A673 (cell line): ENCODE measurements at regions not wholly inside any gene's neighbourhood (a gene's known extent, or its start where the extent isn't known, plus 50 kb on each side); places are given as distances from the start of the nearest gene placed in this dataset.

ENCODE experiments used
- BruUV-seq: library from RNA; stranded (reverse); fragments of 400-500 nt; replicated peaks from 2 replicates; lab custom pipeline; 2021; lab: Mats Ljungman, UMichigan
- CTCF ChIA-PET: fragments of 300-600 bp; sonication (Branson Sonifier 250); formaldehyde crosslinking; loops from one replicate; lab custom pipeline; 2022; ENCODE audit warnings: antibody characterized with exemption; lab: Charles Lee
- POLR2A ChIA-PET: fragments of 300-600 bp; sonication (Branson Sonifier 250); formaldehyde crosslinking; loops from one replicate; lab custom pipeline; 2022; ENCODE audit warnings: antibody characterized with exemption; ENCODE audit not compliant: low non-redundant PET; lab: Charles Lee
- DNase-seq: peaks from one replicate; pipeline ENCODE4 v3.0.0-alpha.2; 2015; ENCODE audit warnings: low spot score
- H3K27ac ChIP-seq: fragments of 200-600 bp; sonication (generic); 2 replicates; pipeline ENCODE4 v1.5.1; 2016; ENCODE audit warnings: mixed run types, low read depth, mild to moderate bottlenecking, mixed read lengths, antibody characterized with exemption, low read length; ENCODE audit not compliant: poor library complexity, severe bottlenecking
- H3K27me3 ChIP-seq: fragments of 200-600 bp; sonication (generic); replicated peaks from 2 replicates; pipeline ENCODE4 v1.6.1; 2017; ENCODE audit warnings: mixed run types, low read depth, mild to moderate bottlenecking, mixed read lengths, antibody characterized with exemption, low read length; ENCODE audit not compliant: insufficient read depth, poor library complexity
- H3K36me3 ChIP-seq: fragments of 200-600 bp; sonication (generic); 2 replicates; pipeline ENCODE4 v1.6.1; 2016; ENCODE audit warnings: mixed run types, mild to moderate bottlenecking, mixed read lengths, antibody characterized with exemption, low read length; ENCODE audit not compliant: insufficient read depth, poor library complexity, severe bottlenecking
- H3K4me1 ChIP-seq: fragments of 200-600 bp; sonication (generic); 2 replicates; pipeline ENCODE4 v1.6.1; 2017; ENCODE audit warnings: mixed run types, mild to moderate bottlenecking, mixed read lengths, antibody characterized with exemption, low read length; ENCODE audit not compliant: insufficient read depth, poor library complexity, severe bottlenecking
- H3K4me3 ChIP-seq: fragments of 200-600 bp; sonication (generic); 2 replicates; pipeline ENCODE4 v1.5.1; 2016; ENCODE audit warnings: low read depth, mixed run types, mild to moderate bottlenecking, mixed read lengths, low read length; ENCODE audit not compliant: poor library complexity, severe bottlenecking
- H3K9me3 ChIP-seq: fragments of 200-600 bp; sonication (generic); 2 replicates; pipeline ENCODE4 v1.6.1; 2016; ENCODE audit warnings: mixed run types, low read depth, mild to moderate bottlenecking, mixed read lengths, antibody characterized with exemption, low read length; ENCODE audit not compliant: poor library complexity, severe bottlenecking
- CTCF ChIP-seq: fragments of 300-800, 200-600 bp; sonication (generic); conservative IDR thresholded peaks from 2 replicates; pipeline ENCODE4 v1.5.1; 2017; ENCODE audit warnings: low read depth, mild to moderate bottlenecking, antibody characterized with exemption, low read length, moderate library complexity, mixed read lengths
- EZH2 ChIP-seq: fragments of 200-600 bp; sonication (generic); IDR thresholded peaks from 2 replicates; pipeline ENCODE4 v1.6.1; 2017; ENCODE audit warnings: borderline replicate concordance, low read depth, mild to moderate bottlenecking, mixed read lengths, antibody characterized with exemption, low read length; ENCODE audit not compliant: poor library complexity, severe bottlenecking
- intact Hi-C: fragments of 100-400 bp; cut with micrococcal nuclease; formaldehyde crosslinking; loops from one replicate; pipeline ENCODE4 v1.10.0; 2022; ENCODE audit not compliant: unreplicated experiment

GRCh38 chr6:21747441-21747840 is 153.9 kb downstream of the SOX4 start:
- ChIA-PET CTCF (no interaction called here), POLR2A (no interaction called here)
- Histone ChIP-seq H3K27me3 (no peaks in the 10 kb centered on the region), H3K4me1 (peaks cover 50% of the 10 kb centered on the region), H3K4me3 (no peak overlapping the region), H3K9me3 (no peaks in the 10 kb centered on the region), H3K27ac (no peak overlapping the region), H3K36me3 (no peaks in the 10 kb centered on the region)
- DNase-seq: no peak
- intact Hi-C loops: loop anchor here (10.0 kb wide), 1 partner anchor 187 kb away; no protein-coding TSS in a partner anchor
- no TSS peak for BruUV-seq
- no peak for TF ChIP-seq CTCF
- TF ChIP-seq EZH2: no peak

GRCh38 chr6:21748343-21749056 is 154.9 kb downstream of the SOX4 start:
- CTCF ChIA-PET: no interaction called here
- no TSS peak for BruUV-seq
- DNase-seq: peak; percentile 86
- Histone ChIP-seq H3K4me3 (no peak overlapping the region), H3K27ac (no peak overlapping the region), H3K4me1 (peaks cover 43% of the 10 kb centered on the region), H3K27me3 (no peaks in the 10 kb centered on the region), H3K36me3 (no peaks in the 10 kb centered on the region), H3K9me3 (no peaks in the 10 kb centered on the region)
- intact Hi-C loops: loop anchor here (10.0 kb wide), 1 partner anchor 186 kb away; no protein-coding TSS in a partner anchor
- TF ChIP-seq EZH2: no peak
- POLR2A ChIA-PET: interaction anchor here (0.7 kb wide), 1 partner anchor 11 kb away, joined by 5 read pairs; no protein-coding TSS in a partner anchor

- ChIA-PET POLR2A (no interaction called here), CTCF (no interaction called here)
- Histone ChIP-seq H3K4me1 (peaks cover 43% of the 10 kb centered on the region), H3K9me3 (no peaks in the 10 kb centered on the region), H3K27me3 (no peaks in the 10 kb centered on the region), H3K36me3 (no peaks in the 10 kb centered on the region), H3K4me3 (no peak overlapping the region), H3K27ac (no peak overlapping the region)
- DNase-seq: peak; percentile 66
- intact Hi-C loops: loop anchor here (10.0 kb wide), 1 partner anchor 185 kb away; no protein-coding TSS in a partner anchor
- TF ChIP-seq EZH2 (no peak), CTCF (no peak)
- no TSS peak for BruUV-seq
Measured at GRCh38 chr6:21749754-21750153, 156.2 kb downstream of the SOX4 start.

GRCh38 chr6:21750575-21750974 is 157.0 kb downstream of the SOX4 start:
- no peaks in the 10 kb centered on the region for H3K9me3 ChIP-seq
- DNase-seq: no peak
- no peak for TF ChIP-seq CTCF
- no peak for TF ChIP-seq EZH2
- H3K36me3 ChIP-seq: no peaks in the 10 kb centered on the region
- CTCF ChIA-PET: no interaction called here
- H3K4me1 ChIP-seq: peaks cover 43% of the 10 kb centered on the region
- no TSS peak for BruUV-seq
- no peaks in the 10 kb centered on the region for H3K27me3 ChIP-seq
- POLR2A ChIA-PET: no interaction called here
- intact Hi-C loops: no loop called here
- no peak overlapping the region for H3K27ac ChIP-seq
- H3K4me3 ChIP-seq: no peak overlapping the region
